Heart left ventricle (tissue), 13 donors: ENCODE measurements at regions not wholly inside any gene's neighbourhood (a gene's known extent, or its start where the extent isn't known, plus 50 kb on each side); places are given as distances from the start of the nearest gene placed in this dataset.
"Not testable (repeated sequence)": the region's sequence is repeated elsewhere in the genome, so short reads cannot be mapped to it uniquely, and the experiment has no call there.

ENCODE experiments used
- POLR2A ChIP-seq, 2 donors: fragments of 450-650 bp; IDR thresholded peaks; one replicate each; pipeline ENCODE4 v1.6.1; 2017; ENCODE audit warnings: antibody characterized with exemption in 2 of 2, mild to moderate bottlenecking in 2 of 2, moderate library complexity in 2 of 2
- TF ChIP-seq, protein P1 (sequence below), 12 donors: fragments of 200-600 bp; sonication (generic) in 4 of 12; IDR thresholded peaks; one replicate each; pipeline versions ENCODE4 v1.5.0 to v1.8.0; 2018 to 2022; ENCODE audit warnings: antibody characterized with exemption in 12 of 12, mild to moderate bottlenecking in 5 of 12
- donor health status: ischemic (EF 13 %, LVEDD 7.1; RV severe dilation, severe dysfunction).
- donor health status: DM: no; HTN: yes; CAD: no.
- donor health status: DM: no; HTN: no; CAD: no.
- donor health status: ischemic (EF 25% LVEDD 6.9; RV normal size, moderate dysfunction).
- donor health status: ischemic (EF 25% LVEDD 5.7; RV mildly dilated, moderate dysfunction).
- donor health status: ischemic (EF 35%, LVEDD 5.7; RV mildly dilated, moderate dysfunction).
- donor health status: nonischemic (EF 11% LVEDD 7.7; RV severe dilation, severe dysfunction).
- donor health status: DM: yes; HTN: yes; CAD: no.
- donor health status: PGD.
- donor health status: ischemic (EF 29% LVEDD 5.4; RV normal size, mild dysfunction).
- donor health status: nonischemic (EF 23%, LVEDD 6.1; RV moderate dilation, normal function).

DNA sequence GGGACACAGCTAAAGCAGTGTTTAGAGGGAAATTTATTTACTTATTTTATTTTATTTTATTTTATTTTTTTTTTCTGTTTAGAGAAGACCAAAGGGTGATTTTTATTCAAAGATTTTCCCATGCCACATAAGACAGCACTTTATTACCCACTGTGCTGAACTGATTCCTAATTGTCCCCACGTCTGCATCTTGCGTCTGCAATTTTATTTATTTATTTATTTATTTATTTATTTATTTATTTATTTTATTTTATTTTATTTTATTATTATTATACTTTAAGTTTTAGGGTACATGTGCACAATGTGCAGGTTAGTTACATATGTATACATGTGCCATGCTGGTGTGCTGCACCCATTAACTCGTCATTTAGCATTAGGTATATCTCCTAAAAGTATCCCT, 269.7 kb upstream of the PKP2 start:
- TF ChIP-seq, protein P1, sequence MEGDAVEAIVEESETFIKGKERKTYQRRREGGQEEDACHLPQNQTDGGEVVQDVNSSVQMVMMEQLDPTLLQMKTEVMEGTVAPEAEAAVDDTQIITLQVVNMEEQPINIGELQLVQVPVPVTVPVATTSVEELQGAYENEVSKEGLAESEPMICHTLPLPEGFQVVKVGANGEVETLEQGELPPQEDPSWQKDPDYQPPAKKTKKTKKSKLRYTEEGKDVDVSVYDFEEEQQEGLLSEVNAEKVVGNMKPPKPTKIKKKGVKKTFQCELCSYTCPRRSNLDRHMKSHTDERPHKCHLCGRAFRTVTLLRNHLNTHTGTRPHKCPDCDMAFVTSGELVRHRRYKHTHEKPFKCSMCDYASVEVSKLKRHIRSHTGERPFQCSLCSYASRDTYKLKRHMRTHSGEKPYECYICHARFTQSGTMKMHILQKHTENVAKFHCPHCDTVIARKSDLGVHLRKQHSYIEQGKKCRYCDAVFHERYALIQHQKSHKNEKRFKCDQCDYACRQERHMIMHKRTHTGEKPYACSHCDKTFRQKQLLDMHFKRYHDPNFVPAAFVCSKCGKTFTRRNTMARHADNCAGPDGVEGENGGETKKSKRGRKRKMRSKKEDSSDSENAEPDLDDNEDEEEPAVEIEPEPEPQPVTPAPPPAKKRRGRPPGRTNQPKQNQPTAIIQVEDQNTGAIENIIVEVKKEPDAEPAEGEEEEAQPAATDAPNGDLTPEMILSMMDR (IDR thresholded peaks at IDR 0.05): not testable (repeated sequence)
- TF ChIP-seq POLR2A (IDR thresholded peaks at IDR 0.05): not testable (repeated sequence)
